Forelimb muscle (tissue), 1 donor: ENCODE measurements at regions not wholly inside any gene's neighbourhood (a gene's known extent, or its start where the extent isn't known, plus 50 kb on each side); places are given as distances from the start of the nearest gene placed in this dataset.

Source experiments
- DNase-seq: peaks from one replicate; pipeline ENCODE4 v3.0.0-alpha.2; 2013; ENCODE audit warnings: low read depth

- no peak for DNase-seq
These were observed 53.4 kb downstream of the RPLP1 start for GRCh38 chr15:69505956-69506556.

- no peak for DNase-seq
These were observed 56.0 kb downstream of the RPLP1 start for GRCh38 chr15:69508659-69509058.

- no peak for DNase-seq
These were observed 56.5 kb downstream of the RPLP1 start for GRCh38 chr15:69509131-69509530.

DNA sequence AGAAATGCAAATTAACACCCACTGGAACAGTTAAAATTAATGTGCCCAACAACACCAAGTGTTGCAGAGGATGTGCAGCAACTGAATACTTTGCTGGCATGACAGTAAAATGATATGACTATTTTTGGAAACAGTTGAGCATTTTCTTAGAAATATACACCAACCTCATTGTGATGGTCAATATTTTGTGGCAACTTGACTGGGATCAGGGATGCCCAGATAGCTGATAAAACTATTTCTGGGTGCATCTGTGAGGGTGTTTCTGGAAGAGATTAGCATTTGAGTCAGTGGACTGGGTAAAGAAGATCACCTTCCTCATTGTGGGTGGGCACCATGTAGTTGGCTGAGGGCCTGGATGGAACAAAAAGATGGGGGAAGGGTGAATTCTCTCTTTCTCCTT, 57.9 kb downstream of the RPLP1 start:
- DNase-seq: no peak

DNA sequence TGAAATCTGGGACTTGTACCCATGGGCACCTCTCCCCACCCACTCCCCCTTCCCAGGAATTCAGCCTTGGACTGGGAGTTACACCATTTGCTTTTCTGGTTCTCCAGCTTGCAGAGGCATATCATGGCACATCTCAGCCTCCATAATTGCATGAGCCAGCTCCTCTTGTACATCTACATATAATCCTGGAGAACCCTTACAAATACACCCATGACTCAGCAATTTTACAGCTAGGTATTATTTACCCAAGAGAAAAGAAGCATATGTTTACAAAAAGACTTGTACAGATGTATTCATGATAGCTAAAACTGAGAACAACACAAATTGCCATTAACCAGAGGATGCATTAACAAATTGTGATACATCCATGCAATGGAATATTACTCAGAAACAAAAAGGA, 58.4 kb downstream of the RPLP1 start:
- DNase-seq: no peak

DNA sequence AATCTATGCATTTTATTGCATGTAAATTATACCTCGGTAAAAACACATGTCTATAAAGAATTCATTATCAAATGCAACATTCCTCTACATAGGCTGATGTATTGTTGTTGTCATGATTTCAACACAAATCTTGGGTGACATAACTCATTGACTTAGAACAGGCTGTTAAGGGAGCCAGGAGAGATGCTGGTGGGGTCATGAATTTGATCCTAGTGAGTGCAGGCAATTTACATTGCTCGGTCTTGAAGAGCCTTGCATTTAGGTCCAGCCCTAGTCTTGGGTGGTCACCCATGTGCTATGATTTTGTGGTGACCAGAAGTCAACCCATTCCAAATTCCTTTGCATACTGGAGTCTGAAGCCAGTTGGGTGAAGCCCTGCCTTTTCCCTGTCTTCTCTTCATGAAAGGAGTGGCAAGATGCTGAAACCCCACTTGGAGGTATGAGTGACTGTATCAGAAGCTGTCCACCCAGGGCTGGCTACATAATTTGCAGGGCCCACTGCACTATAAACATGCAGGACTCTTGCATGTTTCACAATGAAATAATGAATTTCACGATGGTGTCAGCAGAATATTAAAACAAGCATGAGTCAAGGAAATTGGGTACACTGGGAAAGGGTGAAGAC, 59.2 kb downstream of the RPLP1 start:
- DNase-seq: no peak

DNA sequence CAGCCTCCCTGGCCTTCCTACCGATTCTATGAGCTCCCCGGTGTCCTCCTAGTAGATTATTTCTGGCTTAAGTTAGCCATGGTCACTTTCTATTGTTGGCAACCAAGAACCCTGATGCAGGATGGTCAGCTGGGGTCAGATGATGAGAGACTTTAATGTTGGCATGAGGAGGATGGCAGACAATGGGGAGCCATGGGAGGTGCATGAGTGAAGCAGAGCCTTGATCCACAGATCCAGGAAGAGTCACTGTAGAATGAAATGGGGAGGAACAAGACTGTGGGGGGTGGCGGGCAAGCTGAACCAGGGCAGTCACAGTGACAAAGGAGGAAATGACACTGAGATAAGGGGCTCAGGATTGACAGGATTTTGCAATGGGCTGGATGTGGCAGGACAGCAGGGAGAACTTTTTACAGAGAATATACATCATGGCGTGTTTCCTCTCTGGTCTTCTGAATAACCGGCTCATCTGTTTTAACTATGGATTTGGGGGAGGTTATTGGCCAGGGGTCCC, 60.9 kb downstream of the RPLP1 start:
- DNase-seq: no peak

- DNase-seq: no peak
These were observed 61.4 kb downstream of the RPLP1 start for GRCh38 chr15:69513986-69514385.

DNA sequence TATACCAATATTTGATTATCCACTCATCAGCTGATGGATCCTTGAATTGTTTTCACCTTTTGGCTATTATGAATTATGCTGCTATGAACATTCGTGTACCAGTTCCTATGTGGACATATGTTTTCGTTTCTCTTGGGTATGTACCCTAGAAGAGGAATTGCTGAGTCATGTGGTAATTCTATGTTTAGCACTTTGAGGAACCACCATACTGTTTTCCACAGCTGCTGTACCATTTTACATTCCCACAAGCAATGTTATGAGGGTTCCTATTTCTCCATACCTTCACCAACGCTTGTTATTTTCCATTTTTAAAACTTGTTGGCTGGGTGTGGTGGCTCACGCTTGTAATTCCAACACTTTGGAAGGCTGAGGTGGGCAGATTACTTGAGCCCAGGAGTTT, 62.9 kb downstream of the RPLP1 start:
- no peak for DNase-seq

DNA sequence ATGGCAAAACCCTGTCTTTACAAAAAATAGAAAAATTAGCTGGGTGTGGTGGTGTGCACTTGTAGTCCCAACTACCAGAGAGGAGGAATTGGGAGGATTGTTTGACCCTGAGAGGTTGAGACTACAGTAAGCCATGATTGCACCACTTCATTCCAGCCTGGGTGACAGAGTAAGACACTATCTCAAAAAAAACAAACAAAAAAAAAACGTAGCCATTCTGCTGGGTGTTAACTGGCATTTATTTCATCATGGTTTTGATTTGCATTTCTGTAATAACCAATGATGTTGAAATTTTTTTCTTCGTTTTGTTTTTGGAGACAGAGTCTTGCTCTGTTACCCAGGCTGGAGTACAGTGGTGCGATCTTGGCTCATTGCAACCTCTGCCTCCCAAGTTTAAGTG, 63.3 kb downstream of the RPLP1 start:
- no peak for DNase-seq

- no peak for DNase-seq
These were observed 64.4 kb downstream of the RPLP1 start for GRCh38 chr15:69517052-69517451.

DNA sequence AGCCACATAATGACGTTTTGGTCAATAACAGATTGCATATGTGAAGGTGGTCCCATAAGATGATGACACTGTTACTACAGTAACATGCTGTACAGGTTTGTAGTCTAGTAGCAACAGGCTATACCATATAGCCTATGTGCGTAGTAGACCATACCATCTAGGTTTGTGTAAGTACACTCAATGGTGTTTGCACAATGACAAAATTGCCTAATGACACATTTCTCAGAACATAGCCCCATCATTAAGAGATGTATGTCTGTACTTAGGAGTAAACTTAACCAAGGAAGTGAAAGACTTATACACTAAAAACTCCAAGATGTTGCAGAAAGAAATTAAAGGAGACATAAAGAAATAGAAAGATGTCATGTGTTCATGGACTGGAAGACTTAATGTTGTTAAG, 66.2 kb downstream of the RPLP1 start:
- DNase-seq: no peak

- no peak for DNase-seq
These were observed 67.4 kb downstream of the RPLP1 start for GRCh38 chr15:69520067-69520466.

DNA sequence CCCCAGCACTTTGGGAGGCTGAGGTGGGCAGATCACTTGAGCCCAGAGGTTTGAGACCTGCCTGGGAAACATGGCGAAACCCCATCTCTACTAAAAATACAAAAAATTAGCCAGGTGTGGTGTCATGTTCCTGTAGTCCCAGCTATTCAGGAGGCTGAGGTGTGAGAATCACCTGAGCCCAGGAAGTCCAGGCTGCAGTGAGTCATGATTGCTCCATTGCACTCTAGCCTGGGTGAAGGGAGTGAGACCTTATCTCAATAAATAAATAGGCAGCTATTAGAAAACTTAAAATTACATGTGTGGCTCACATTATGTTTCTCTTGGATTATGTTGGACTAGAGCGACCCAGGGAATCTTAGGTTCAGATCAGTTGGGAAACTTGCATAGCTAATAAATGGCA, 69.7 kb downstream of the RPLP1 start:
- DNase-seq: no peak

DNA sequence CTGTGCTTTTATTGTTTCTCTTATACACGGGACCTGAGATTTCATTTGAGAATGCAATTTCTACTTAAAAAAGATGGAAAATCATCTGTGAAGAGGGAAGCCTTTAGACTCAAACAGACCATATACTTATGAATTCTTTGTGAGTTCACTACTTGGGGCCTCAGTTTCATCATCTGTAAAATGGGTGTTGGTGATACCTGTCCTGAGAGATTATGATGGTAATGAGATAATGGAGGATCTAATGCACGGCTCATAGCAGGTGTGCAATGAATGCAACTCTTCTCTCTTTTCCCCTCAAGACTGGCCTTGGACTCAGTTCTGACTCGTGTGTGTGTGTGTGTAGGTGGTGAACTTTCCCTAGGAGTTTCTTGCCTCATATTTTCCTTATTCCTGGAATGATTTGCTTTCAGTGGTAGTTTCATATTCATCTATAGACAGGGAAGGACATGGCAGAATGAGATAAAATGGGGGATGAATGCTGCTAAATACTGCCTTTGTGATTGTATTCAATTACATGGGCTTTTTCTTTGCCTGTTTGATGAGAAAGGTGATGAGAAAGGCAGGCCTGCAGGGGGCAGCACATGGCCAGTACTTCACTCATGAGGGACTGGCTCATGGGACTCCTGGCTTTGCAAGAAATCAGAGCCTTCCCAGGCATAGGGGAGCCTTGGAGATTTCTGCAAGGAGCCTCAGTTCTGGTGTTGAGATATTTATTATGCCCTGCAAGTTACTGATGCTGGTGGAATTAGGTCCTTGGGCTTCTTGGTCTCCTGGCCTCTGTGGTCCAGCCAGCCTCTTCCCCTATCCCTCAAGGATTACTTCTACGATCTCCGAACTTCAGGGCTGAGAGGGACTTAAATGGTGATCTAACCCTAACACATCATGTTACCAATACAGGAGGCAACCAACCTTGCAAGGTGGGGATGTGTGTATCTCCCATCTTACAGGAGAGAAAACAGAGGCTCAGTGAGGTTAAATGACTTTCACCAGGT, 70.7 kb downstream of the RPLP1 start:
- no peak for DNase-seq

DNA sequence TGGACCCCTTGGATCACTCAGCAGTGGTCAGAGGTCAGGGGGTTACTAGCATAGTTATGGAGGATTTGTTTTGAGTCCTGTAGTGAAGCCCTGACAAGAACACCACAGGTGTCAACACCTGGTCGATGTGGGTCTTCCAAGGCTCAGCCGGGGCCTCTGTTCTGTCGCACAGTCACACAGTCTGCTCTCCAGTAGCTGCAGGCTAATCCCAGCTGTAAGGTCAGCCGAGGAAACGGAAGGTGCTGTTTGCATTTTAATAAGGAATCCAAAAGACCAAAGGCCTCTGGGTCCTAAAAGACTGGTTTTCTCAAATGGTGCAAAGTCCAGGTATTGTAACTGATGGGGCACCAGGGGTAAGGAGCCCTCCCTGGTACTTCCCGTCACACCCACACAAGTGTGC, 71.7 kb downstream of the RPLP1 start:
- DNase-seq: no peak

GRCh38 chr15:69524814-69525213, 72.2 kb downstream of the RPLP1 start:
- DNase-seq: no peak

- no peak for DNase-seq
These were observed 72.9 kb downstream of the RPLP1 start for GRCh38 chr15:69525543-69525942.

DNA sequence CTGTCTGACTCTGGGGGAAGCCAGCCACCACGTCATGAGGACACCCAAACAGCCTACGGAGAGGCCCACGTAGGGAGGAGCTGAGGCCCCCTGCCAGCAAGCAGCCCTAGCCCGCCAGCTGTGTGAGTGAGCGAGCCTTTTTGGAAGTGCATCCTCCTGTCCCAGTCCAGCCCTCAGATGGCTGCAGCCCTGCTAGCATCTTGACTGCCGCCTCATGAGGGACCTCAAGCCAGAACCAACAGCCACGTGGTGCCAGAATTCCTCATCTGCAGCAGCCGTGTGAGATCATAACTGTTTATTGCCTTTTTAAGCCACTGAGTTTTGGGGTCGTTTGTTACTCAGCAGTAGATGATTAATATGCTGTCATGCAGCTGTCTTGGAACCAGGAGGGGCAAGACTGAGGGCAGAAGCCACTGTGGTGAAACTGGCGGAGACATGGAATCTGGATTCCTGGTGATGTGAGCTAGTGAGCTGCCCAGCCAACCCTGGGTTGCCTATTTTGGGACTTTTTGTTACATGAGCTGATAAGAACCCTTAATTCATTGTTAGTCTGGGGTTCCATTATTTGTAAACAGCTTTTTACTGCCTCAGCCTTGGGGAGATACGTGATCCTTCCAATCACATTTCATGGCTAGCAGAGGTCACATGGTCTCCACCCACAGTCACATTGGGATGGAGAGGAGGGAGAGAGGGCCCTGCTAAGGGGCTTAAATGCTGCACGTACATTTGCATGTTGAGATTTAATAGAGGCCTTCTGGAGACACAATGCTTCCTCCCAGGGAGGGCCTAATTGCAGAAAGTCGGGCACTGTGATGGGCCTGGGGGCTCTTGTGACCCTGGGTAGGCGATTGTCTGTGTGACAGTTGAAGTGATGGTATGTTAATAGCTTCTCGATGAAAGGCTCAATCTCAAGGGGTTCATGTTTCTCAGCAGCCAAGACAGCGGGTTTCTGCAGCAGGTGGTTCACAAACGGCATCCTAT, 73.8 kb downstream of the RPLP1 start:
- no peak for DNase-seq

- DNase-seq: no peak
These were observed 76.5 kb downstream of the RPLP1 start for GRCh38 chr15:69529141-69529540.

DNA sequence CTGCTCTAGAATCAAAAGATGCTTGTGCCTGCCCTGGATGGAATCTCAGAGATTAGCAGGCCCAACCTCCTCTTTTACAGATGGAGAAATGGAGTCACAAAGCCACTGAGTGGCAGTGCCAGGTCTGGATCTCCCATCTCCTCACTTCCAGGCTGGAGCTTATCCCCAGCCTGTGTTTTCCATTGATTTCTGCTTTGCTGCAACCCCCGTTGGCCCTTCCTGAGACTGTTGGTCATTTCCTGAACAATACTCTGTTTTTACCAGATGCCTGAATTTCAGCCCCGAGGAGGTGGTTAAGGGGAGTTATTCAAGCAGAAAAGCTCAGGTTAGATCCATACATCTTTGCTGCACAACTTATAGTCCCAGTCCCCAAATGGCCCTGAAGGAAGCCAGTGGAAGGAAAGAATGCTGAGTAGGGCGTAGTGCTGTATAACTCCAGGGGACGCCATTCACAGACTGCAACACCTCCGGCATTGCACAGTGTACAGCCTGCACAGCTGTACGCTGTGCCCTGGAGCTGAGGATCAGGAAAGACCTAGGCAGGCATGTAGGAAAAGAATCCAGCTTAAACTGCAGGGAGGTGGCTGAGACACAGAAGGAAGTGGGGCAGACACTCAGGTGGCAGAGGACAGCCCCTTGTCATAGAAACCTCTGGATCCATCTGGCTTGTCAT, 77.5 kb downstream of the RPLP1 start:
- no peak for DNase-seq
